Osteoblast (primary cell): ENCODE measurements at regions not wholly inside any gene's neighbourhood (a gene's known extent, or its start where the extent isn't known, plus 50 kb on each side); places are given as distances from the start of the nearest gene placed in this dataset.

Source experiments
- DNase-seq: peaks from one replicate; pipeline ENCODE4 v3.0.0; 2011; ENCODE audit warnings: low spot score, mixed read lengths; ENCODE audit not compliant: insufficient read length; ENCODE audit errors: missing footprints
- H2AFZ ChIP-seq: 2 replicates; pipeline ENCODE4 v1.6.0; 2011; ENCODE audit warnings: mild to moderate bottlenecking, low read length
- H3K27ac ChIP-seq: 2 replicates; pipeline ENCODE4 v1.5.1; 2011; ENCODE audit warnings: mild to moderate bottlenecking, low read depth, low read length, moderate library complexity
- H3K27me3 ChIP-seq: 2 replicates; pipeline ENCODE4 v1.6.0; 2012; ENCODE audit warnings: mild to moderate bottlenecking, control low read depth, inconsistent platforms, low read length, moderate library complexity; ENCODE audit not compliant: insufficient read depth
- H3K36me3 ChIP-seq: 2 replicates; pipeline ENCODE4 v1.5.1; 2011; ENCODE audit warnings: mild to moderate bottlenecking, low read length, control low read depth, moderate library complexity; ENCODE audit not compliant: insufficient read depth
- H3K4me1 ChIP-seq: 2 replicates; pipeline ENCODE4 v1.5.1; 2011; ENCODE audit warnings: mild to moderate bottlenecking, low read length, control low read depth, moderate library complexity; ENCODE audit not compliant: insufficient read depth
- H3K4me2 ChIP-seq: 2 replicates; pipeline ENCODE4 v1.6.0; 2011; ENCODE audit warnings: mild to moderate bottlenecking, low read length; ENCODE audit not compliant: insufficient read depth
- H3K4me3 ChIP-seq: fragments of 200-600 bp; sonication (generic); 3 replicates; pipeline ENCODE4 v1.5.1; 2012; ENCODE audit warnings: mild to moderate bottlenecking, low read length, inconsistent platforms; ENCODE audit not compliant: insufficient read depth
- H3K79me2 ChIP-seq: 2 replicates; pipeline ENCODE4 v1.6.0; 2012; ENCODE audit warnings: mild to moderate bottlenecking, low read length, control low read depth, inconsistent platforms; ENCODE audit not compliant: insufficient read depth
- H3K9me3 ChIP-seq: 2 replicates; pipeline ENCODE4 v1.5.1; 2011; ENCODE audit warnings: low read depth, low read length, control low read depth
- H4K20me1 ChIP-seq: 2 replicates; pipeline ENCODE4 v1.6.0; 2012; ENCODE audit warnings: mild to moderate bottlenecking, low read length, control low read depth; ENCODE audit not compliant: insufficient read depth
- TF ChIP-seq, protein P1 (sequence below): IDR thresholded peaks from 2 replicates; pipeline ENCODE4 v1.5.1; 2011; ENCODE audit warnings: mild to moderate bottlenecking, low read depth, low read length, moderate library complexity; ENCODE audit errors: extremely low read depth

DNA sequence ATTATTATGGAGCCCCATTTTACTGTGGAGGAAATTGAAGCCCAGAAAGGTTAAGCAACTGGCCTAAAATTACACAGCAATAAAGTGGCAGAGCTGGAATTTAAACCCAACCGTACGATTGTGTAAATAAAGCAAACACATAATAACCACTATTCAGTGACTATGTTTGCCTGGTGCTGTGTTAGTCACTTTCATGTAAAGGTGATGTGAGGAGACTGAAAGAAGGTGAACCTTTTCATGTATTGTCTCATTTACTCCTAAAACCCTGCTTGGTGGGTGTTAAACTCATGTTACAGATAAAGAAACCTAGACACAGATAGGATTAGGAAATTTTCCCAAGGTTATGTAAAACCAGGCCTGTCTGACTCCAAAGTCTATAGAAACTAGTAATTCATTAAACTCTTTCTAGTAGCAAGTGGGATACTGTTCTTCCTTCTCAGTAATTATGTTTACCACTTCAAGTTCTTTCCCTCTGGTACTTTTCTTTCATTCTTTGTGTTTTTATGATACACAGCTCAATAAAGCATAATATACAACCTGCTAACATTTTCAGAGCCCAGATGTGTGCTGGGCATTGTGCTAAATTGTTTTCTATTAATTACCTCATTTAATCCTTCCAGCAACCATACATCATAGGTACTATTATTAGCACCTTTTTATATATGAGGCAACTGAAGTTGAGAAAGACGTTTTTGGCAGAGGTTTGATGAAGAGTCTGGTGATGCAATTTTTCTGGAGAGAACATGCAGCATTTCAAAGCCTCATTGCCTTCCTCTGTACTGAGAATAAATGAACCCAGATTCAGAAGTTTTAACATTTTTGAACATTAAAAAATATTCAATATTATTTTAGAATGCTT, 202.7 kb downstream of the SPRY1 start:
- H3K4me2 ChIP-seq: no peak overlapping the region
- no peaks in the 10 kb centered on the region for H4K20me1 ChIP-seq
- H3K79me2 ChIP-seq: no peaks in the 10 kb centered on the region
- H2AFZ ChIP-seq: no peak overlapping the region
- H3K36me3 ChIP-seq: no peaks in the 10 kb centered on the region
- H3K27me3 ChIP-seq: no peaks in the 10 kb centered on the region
- no peak overlapping the region for H3K4me3 ChIP-seq
- no peaks in the 10 kb centered on the region for H3K9me3 ChIP-seq
- TF ChIP-seq, protein P1, sequence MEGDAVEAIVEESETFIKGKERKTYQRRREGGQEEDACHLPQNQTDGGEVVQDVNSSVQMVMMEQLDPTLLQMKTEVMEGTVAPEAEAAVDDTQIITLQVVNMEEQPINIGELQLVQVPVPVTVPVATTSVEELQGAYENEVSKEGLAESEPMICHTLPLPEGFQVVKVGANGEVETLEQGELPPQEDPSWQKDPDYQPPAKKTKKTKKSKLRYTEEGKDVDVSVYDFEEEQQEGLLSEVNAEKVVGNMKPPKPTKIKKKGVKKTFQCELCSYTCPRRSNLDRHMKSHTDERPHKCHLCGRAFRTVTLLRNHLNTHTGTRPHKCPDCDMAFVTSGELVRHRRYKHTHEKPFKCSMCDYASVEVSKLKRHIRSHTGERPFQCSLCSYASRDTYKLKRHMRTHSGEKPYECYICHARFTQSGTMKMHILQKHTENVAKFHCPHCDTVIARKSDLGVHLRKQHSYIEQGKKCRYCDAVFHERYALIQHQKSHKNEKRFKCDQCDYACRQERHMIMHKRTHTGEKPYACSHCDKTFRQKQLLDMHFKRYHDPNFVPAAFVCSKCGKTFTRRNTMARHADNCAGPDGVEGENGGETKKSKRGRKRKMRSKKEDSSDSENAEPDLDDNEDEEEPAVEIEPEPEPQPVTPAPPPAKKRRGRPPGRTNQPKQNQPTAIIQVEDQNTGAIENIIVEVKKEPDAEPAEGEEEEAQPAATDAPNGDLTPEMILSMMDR: no peak
- no peak for DNase-seq
- H3K4me1 ChIP-seq: no peaks in the 10 kb centered on the region
- no peak overlapping the region for H3K27ac ChIP-seq

DNA sequence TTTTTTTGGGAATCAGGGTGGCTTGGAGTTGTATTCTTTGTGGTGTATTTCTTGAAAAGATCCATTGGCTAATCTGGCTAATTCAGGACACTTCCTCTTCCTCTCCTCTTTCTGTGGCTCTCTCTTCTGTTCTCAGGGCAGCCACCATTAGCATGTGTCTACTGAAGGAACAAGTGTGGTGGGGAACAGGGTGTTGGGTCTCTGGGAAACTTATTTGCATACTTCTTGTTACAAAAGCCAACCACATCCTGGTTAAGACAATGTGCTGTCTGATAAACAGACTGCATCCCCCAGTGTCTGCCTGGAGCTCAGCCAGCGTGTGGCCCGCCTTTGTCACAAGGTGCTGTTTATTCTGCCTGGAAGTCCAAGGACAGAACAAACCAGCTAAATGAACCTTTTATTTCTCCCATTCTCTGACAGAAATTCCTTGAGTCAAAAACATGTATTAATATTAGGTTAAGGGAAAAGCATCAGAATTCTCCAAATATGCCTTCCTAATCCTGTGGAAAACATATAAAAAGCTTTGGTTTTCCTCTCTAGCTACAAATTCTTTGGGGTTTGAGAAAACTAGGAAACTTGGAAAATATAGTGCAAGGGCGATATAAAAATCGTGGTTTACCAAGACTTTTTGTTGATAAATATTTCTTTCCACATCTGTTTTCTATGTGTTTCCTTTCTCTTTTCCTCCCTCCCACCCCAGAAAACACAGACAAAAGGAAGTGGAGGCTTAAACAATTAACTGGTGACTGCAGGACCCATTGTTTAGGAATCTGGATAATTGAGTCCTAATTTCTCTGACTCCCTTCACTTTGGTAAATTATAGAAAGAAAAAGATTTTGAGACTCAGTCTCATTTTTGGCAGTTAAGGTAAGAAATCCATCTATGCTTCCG, 203.6 kb downstream of the SPRY1 start:
- Histone ChIP-seq H3K4me3 (no peak overlapping the region), H4K20me1 (no peaks in the 10 kb centered on the region), H2AFZ (peak overlapping the region; percentile 1), H3K79me2 (no peaks in the 10 kb centered on the region), H3K4me1 (no peaks in the 10 kb centered on the region), H3K27me3 (no peaks in the 10 kb centered on the region), H3K9me3 (no peaks in the 10 kb centered on the region), H3K36me3 (no peaks in the 10 kb centered on the region), H3K27ac (no peak overlapping the region), H3K4me2 (no peak overlapping the region)
- TF ChIP-seq, protein P1: no peak
- no peak for DNase-seq

DNA sequence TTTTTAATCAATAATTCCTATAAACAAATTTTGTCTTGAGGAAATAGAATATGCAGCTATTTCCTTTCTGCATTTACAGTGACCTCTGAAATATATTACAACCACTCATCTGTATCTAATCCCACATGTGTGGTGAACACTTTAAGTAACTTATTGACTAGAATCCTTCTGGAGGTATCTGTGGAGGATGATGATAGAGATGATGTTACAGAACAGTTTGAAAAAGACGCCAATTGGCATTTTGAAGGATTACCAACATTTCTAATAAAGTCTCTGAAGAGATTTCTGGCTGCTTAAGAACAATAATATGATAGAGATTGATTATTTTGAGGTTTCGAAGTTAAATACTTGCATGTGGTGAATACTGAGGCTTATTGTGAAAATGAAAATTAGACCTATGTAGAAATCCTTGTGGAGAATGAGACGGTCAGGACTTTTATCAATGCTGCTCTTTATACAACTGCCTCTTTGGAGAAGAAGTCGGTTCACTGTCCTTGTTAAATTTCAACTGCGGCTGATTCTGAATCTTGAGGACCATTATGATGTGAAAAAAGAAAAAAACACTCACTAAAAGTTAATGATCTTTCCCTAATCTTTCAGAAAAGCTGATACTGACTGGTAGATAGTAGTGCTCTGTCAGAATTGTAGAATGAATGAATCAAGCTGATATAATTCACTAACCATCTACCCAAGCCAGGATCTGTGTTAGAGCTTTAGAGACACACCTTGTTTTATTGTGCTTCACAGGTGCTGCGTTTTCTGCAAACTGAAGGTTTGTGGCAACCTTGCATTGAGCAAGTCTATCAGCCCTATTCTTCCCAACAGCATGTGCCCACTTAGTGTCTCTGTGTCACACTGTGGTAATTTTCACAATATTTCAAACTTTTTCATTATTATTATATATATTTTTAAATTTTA, 204.7 kb downstream of the SPRY1 start:
- TF ChIP-seq, protein P1: no peak
- no peaks in the 10 kb centered on the region for H3K27me3 ChIP-seq
- H3K4me3 ChIP-seq: no peak overlapping the region
- no peak overlapping the region for H3K27ac ChIP-seq
- H3K9me3 ChIP-seq: no peaks in the 10 kb centered on the region
- H3K36me3 ChIP-seq: no peaks in the 10 kb centered on the region
- H2AFZ ChIP-seq: no peak overlapping the region
- DNase-seq: no peak
- H3K79me2 ChIP-seq: no peaks in the 10 kb centered on the region
- no peaks in the 10 kb centered on the region for H4K20me1 ChIP-seq
- H3K4me1 ChIP-seq: no peaks in the 10 kb centered on the region
- H3K4me2 ChIP-seq: no peak overlapping the region
